Thyroid gland (tissue), 4 donors: ENCODE measurements at regions not wholly inside any gene's neighbourhood (a gene's known extent, or its start where the extent isn't known, plus 50 kb on each side); places are given as distances from the start of the nearest gene placed in this dataset.

Experiments
- CTCF ChIP-seq, 6 experiments: fragments of 200-600 bp in 3 of 6; fragments of 450-650 bp in 3 of 6; sonication (generic) in 3 of 6; IDR thresholded peaks; one replicate each; pipeline ENCODE4 v1.5.1; 2016 to 2019; ENCODE audit warnings: antibody characterized with exemption in 6 of 6, mild to moderate bottlenecking in 2 of 6, inconsistent platforms in 1 of 6, moderate library complexity in 1 of 6
- POLR2A ChIP-seq, 2 donors: fragments of 450-650 bp; IDR thresholded peaks; one replicate each; pipeline ENCODE4 v1.6.1; 2017; ENCODE audit warnings: antibody characterized with exemption in 2 of 2, mild to moderate bottlenecking in 2 of 2, moderate library complexity in 1 of 2

- TF ChIP-seq CTCF (IDR thresholded peaks at IDR 0.05), result no peak
- no peak for TF ChIP-seq POLR2A (IDR thresholded peaks at IDR 0.05)
Measured at GRCh38 chr1:99131546-99131945, 126.9 kb upstream of the PLPPR5 start.
